ENCODE measurements at regions not wholly inside any gene's neighbourhood (a gene's known extent, or its start where the extent isn't known, plus 50 kb on each side); places are given as distances from the start of the nearest gene placed in this dataset.

GRCh38 chr17:22569459-22570143 is 877.3 kb downstream of the KCNJ18 start:
- DNase-seq (ENCODE audit: low read depth in 1 of 2, low spot score in 1 of 2) = no peak
- CTCF ChIA-PET = no interaction called here
- no peak overlapping the region for H3K4me3 ChIP-seq
- FAIRE-seq = no peak
- TF ChIP-seq NR3C1 (IDR thresholded peaks at IDR 0.05) (no peak), FOSL2 (IDR thresholded peaks at IDR 0.05) (no peak), FOSL2 (CRISPR knock-in tag; IDR thresholded peaks at IDR 0.05) (no peak), POLR2AphosphoS2 (conservative IDR thresholded peaks at IDR 0.05; ENCODE audit: low read length) (no peak), MAFK (IDR thresholded peaks at IDR 0.05; ENCODE audit: partially characterized antibody) (no peak), ZNF302 (CRISPR knock-in tag; IDR thresholded peaks at IDR 0.05) (no peak), PBX3 (IDR thresholded peaks at IDR 0.05) (no peak), CBX8 (IDR thresholded peaks at IDR 0.05) (no peak), GATA3 (IDR thresholded peaks at IDR 0.05; ENCODE audit: borderline replicate concordance) (no peak), RAD21 (conservative IDR thresholded peaks at IDR 0.05 in 1 of 2, IDR thresholded peaks at IDR 0.05 in 1 of 2) (no peak), EHF (CRISPR knock-in tag; IDR thresholded peaks at IDR 0.05) (no peak), ESRRA (IDR thresholded peaks at IDR 0.05; ENCODE audit: borderline replicate concordance, low read length) (no peak), RCOR1 (IDR thresholded peaks at IDR 0.05; ENCODE audit: low read depth, low read length) (no peak), JUNB (IDR thresholded peaks at IDR 0.05) (no peak), ATOH8 (CRISPR knock-in tag; IDR thresholded peaks at IDR 0.05; ENCODE audit: low read depth) (no peak), RFX5 (IDR thresholded peaks at IDR 0.05) (no peak), HOXB5 (CRISPR knock-in tag; IDR thresholded peaks at IDR 0.05) (no peak), HOXB13 (CRISPR knock-in tag; IDR thresholded peaks at IDR 0.05; ENCODE audit: low read depth) (no peak)
- TF ChIP-seq, protein P1, sequence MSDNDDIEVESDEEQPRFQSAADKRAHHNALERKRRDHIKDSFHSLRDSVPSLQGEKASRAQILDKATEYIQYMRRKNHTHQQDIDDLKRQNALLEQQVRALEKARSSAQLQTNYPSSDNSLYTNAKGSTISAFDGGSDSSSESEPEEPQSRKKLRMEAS (IDR thresholded peaks at IDR 0.05) = no peak
- POLR2A ChIA-PET = no interaction called here
- no peak for ATAC-seq
- H3K4me2 ChIP-seq = no peak overlapping the region
- 28% methylated on average over 19 of the region's 21 CpGs for WGBS (ENCODE audit: missing lambda C conversion rate)
- H3K4me1 ChIP-seq = no peaks in the 10 kb centered on the region
- H3K9me3 ChIP-seq = no peaks in the 10 kb centered on the region; the same call in 2 of the 3 replicates
- H3K27ac ChIP-seq = no peak overlapping the region

GRCh38 chr17:22570144-22570845 is 878.0 kb downstream of the KCNJ18 start:
- no peak for FAIRE-seq

DNA sequence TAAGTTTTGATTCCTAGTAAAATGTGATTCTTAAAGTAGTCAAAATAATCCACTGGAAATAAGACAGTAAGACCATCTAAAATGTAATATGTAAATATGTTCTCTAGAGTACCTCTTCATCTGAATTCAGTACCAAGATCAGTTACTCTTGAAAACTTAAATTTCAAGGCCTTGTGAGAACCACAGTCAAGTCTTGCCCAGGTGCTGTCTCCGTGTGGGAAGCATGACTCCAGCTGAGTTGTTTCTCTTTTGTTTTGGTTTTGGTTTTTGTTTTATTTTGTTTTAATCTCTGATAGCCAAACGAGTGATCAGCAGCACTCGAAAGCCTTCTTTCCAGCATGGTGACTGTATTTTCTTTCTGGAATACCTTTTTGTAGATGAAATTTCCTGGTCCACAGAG is 907.0 kb downstream of the KCNJ18 start:
- DNase-seq (ENCODE audit: low read depth in 1 of 2, low spot score in 1 of 2) (no peak), ATAC-seq (no peak), FAIRE-seq (no peak)
- Histone ChIP-seq H3K4me1 (no peaks in the 10 kb centered on the region), H3K4me3 (no peak overlapping the region), H3K4me2 (no peak overlapping the region), H3K27ac (no peak overlapping the region), H3K9me3 (no peaks in the 10 kb centered on the region)
- CTCF ChIA-PET = interaction anchor here (0.7 kb wide), 1 partner anchor 62 kb away, joined by 8 read pairs; no protein-coding TSS in a partner anchor
- POLR2A ChIA-PET = no interaction called here
- WGBS (ENCODE audit: missing lambda C conversion rate) = 2% methylated on average over 3 of the region's 3 CpGs
- TF ChIP-seq NPAS2 (CRISPR knock-in tag; IDR thresholded peaks at IDR 0.05; ENCODE audit: borderline replicate concordance) (no peak), TP53 (CRISPR knock-in tag; IDR thresholded peaks at IDR 0.05) (no peak), JUN (IDR thresholded peaks at IDR 0.05) (no peak), JUNB (IDR thresholded peaks at IDR 0.05) (no peak)
- TF ChIP-seq, protein P2, sequence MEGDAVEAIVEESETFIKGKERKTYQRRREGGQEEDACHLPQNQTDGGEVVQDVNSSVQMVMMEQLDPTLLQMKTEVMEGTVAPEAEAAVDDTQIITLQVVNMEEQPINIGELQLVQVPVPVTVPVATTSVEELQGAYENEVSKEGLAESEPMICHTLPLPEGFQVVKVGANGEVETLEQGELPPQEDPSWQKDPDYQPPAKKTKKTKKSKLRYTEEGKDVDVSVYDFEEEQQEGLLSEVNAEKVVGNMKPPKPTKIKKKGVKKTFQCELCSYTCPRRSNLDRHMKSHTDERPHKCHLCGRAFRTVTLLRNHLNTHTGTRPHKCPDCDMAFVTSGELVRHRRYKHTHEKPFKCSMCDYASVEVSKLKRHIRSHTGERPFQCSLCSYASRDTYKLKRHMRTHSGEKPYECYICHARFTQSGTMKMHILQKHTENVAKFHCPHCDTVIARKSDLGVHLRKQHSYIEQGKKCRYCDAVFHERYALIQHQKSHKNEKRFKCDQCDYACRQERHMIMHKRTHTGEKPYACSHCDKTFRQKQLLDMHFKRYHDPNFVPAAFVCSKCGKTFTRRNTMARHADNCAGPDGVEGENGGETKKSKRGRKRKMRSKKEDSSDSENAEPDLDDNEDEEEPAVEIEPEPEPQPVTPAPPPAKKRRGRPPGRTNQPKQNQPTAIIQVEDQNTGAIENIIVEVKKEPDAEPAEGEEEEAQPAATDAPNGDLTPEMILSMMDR (IDR thresholded peaks at IDR 0.05) = no peak
- TF ChIP-seq, protein P3, sequence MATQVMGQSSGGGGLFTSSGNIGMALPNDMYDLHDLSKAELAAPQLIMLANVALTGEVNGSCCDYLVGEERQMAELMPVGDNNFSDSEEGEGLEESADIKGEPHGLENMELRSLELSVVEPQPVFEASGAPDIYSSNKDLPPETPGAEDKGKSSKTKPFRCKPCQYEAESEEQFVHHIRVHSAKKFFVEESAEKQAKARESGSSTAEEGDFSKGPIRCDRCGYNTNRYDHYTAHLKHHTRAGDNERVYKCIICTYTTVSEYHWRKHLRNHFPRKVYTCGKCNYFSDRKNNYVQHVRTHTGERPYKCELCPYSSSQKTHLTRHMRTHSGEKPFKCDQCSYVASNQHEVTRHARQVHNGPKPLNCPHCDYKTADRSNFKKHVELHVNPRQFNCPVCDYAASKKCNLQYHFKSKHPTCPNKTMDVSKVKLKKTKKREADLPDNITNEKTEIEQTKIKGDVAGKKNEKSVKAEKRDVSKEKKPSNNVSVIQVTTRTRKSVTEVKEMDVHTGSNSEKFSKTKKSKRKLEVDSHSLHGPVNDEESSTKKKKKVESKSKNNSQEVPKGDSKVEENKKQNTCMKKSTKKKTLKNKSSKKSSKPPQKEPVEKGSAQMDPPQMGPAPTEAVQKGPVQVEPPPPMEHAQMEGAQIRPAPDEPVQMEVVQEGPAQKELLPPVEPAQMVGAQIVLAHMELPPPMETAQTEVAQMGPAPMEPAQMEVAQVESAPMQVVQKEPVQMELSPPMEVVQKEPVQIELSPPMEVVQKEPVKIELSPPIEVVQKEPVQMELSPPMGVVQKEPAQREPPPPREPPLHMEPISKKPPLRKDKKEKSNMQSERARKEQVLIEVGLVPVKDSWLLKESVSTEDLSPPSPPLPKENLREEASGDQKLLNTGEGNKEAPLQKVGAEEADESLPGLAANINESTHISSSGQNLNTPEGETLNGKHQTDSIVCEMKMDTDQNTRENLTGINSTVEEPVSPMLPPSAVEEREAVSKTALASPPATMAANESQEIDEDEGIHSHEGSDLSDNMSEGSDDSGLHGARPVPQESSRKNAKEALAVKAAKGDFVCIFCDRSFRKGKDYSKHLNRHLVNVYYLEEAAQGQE (IDR thresholded peaks at IDR 0.05) = no peak
- TF ChIP-seq, protein P4, sequence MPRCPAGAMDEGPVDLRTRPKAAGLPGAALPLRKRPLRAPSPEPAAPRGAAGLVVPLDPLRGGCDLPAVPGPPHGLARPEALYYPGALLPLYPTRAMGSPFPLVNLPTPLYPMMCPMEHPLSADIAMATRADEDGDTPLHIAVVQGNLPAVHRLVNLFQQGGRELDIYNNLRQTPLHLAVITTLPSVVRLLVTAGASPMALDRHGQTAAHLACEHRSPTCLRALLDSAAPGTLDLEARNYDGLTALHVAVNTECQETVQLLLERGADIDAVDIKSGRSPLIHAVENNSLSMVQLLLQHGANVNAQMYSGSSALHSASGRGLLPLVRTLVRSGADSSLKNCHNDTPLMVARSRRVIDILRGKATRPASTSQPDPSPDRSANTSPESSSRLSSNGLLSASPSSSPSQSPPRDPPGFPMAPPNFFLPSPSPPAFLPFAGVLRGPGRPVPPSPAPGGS (IDR thresholded peaks at IDR 0.05) = no peak

More at GRCh38 chr17:22570144-22570845, 878.0 kb downstream of the KCNJ18 start:
- WGBS (ENCODE audit: missing lambda C conversion rate) = 36% methylated on average over 17 of the region's 17 CpGs
- H3K27ac ChIP-seq = no peak overlapping the region
- no peaks in the 10 kb centered on the region for H3K4me1 ChIP-seq
- no peak overlapping the region for H3K4me2 ChIP-seq
- TF ChIP-seq SMC3 (IDR thresholded peaks at IDR 0.05) (no peak), CHD2 (IDR thresholded peaks at IDR 0.05; ENCODE audit: low read length, partially characterized antibody) (no peak), HDAC2 (IDR thresholded peaks at IDR 0.05) (no peak), RCOR1 (IDR thresholded peaks at IDR 0.05; ENCODE audit: low read depth, low read length) (no peak)
- DNase-seq (ENCODE audit: low read depth in 1 of 2, low spot score in 1 of 2) (no peak), ATAC-seq (no peak)
- no peak overlapping the region for H3K4me3 ChIP-seq
- no peaks in the 10 kb centered on the region; the same call in 2 of the 3 replicates for H3K9me3 ChIP-seq
- ChIA-PET POLR2A (no interaction called here), CTCF (no interaction called here)
